ENCODE measurements at regions not wholly inside any gene's neighbourhood (a gene's known extent, or its start where the extent isn't known, plus 50 kb on each side); places are given as distances from the start of the nearest gene placed in this dataset.

DNA sequence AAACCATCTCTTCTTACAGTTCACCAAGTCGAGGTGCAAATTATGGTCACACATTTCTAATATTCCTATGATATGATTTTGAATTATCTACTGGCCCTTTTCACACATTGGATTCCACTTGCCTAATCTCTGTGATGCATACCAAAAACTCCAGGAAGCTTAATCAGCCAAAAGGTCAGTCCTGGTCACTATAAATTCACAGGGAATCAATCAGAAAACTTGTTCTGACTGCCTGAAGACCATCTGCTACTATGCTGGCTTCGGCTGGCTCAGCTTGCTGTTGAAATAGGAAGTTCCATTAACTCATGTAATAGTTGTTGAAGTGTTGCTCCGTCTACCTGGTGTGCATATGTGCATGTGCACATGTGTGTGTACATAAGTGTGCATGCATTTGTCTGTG is 142.8 kb upstream of the FLRT2 start:
- TF ChIP-seq, protein P1, sequence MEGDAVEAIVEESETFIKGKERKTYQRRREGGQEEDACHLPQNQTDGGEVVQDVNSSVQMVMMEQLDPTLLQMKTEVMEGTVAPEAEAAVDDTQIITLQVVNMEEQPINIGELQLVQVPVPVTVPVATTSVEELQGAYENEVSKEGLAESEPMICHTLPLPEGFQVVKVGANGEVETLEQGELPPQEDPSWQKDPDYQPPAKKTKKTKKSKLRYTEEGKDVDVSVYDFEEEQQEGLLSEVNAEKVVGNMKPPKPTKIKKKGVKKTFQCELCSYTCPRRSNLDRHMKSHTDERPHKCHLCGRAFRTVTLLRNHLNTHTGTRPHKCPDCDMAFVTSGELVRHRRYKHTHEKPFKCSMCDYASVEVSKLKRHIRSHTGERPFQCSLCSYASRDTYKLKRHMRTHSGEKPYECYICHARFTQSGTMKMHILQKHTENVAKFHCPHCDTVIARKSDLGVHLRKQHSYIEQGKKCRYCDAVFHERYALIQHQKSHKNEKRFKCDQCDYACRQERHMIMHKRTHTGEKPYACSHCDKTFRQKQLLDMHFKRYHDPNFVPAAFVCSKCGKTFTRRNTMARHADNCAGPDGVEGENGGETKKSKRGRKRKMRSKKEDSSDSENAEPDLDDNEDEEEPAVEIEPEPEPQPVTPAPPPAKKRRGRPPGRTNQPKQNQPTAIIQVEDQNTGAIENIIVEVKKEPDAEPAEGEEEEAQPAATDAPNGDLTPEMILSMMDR (IDR thresholded peaks at IDR 0.05): no peak
- TF ChIP-seq POLR2A (IDR thresholded peaks at IDR 0.05): no peak
- intact Hi-C loops (cut with DNase I): no loop called here
- H3K4me1 ChIP-seq: no peaks in the 10 kb centered on the region
- no peaks in the 10 kb centered on the region for H3K27me3 ChIP-seq
- no peaks in the 10 kb centered on the region for H3K9me3 ChIP-seq
- 83 to 86% methylated on average over 3 of the region's 3 CpGs for WGBS, 2 donors
- no peak overlapping the region for H3K4me3 ChIP-seq (replicated peaks in 1 of 3)
- no peaks in the 10 kb centered on the region for H3K36me3 ChIP-seq
- H3K27ac ChIP-seq: no peak overlapping the region
- no peak for DNase-seq

DNA sequence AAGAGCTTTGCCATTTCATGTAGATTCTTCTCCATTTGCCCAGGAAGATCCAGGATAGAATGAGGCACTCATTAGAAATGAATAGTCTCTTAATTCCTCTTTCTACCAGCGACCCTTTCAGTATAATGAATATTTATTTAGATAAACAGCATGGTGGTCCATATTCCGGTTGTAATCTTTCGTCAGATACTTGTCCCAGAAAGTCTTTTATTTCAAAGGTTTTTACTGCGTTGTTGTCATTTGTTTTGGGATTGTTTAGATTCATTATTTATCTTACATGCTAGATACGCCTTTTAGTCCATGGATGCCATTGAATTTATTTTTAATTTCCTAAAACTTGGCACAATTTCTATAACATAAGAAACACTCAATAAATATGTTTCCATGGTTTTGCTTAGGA is 139.7 kb upstream of the FLRT2 start:
- Histone ChIP-seq H3K4me1 (no peaks in the 10 kb centered on the region), H3K27me3 (no peaks in the 10 kb centered on the region), H3K4me3 (replicated peaks in 1 of 3) (no peak overlapping the region), H3K9me3 (no peaks in the 10 kb centered on the region), H3K36me3 (no peaks in the 10 kb centered on the region), H3K27ac (no peak overlapping the region)
- 92 to 95% methylated on average over 5 of the region's 5 CpGs for WGBS, 2 donors
- no peak for DNase-seq
- TF ChIP-seq POLR2A (IDR thresholded peaks at IDR 0.05): no peak
- TF ChIP-seq, protein P1 (IDR thresholded peaks at IDR 0.05): no peak
- intact Hi-C loops (cut with DNase I): no loop called here

DNA sequence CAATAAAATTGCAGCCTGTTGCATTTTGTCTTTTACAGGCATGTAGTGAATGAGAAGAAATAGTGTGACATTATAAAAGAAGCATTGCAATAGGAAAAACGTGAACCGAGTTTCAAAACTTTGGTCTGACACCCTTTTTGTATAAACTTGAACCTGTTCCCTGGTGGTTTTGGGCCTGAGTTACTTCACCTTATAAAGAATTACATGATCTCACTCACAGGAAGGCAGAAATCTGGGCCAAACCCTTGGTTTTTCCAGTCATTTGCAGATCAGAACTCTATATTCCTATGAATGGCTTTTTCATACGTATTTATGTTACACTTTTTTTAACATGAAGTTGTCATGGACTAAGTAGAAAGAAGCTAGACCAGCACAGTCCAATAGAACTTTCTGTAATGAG is 138.5 kb upstream of the FLRT2 start:
- H3K36me3 ChIP-seq: no peaks in the 10 kb centered on the region
- H3K9me3 ChIP-seq: no peaks in the 10 kb centered on the region
- intact Hi-C loops (cut with DNase I): no loop called here
- H3K4me1 ChIP-seq: no peaks in the 10 kb centered on the region
- TF ChIP-seq, protein P1 (IDR thresholded peaks at IDR 0.05): no peak
- TF ChIP-seq POLR2A (IDR thresholded peaks at IDR 0.05): no peak
- no peak overlapping the region for H3K4me3 ChIP-seq (replicated peaks in 1 of 3)
- H3K27me3 ChIP-seq: no peaks in the 10 kb centered on the region
- 95% methylated on average over 3 of the region's 3 CpGs for WGBS, 2 donors
- no peak overlapping the region for H3K27ac ChIP-seq
- no peak for DNase-seq

DNA sequence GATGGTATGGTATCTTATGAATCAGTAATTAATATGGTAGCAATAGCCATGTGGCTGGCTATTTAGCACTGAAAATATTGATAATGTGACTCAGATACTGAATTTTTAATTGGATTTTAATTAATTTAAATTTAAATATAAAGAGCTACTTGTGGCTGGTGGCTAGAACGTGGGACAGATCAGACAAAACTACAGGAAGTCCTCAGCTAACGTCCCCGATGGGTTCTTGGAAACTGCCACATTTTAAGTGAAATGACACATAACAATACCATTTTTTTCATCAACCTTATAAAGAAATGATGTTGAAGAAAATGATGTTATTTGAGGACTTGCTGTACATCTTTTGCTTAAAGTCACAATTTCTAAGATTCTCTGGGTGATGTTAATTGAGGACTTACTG is 138.1 kb upstream of the FLRT2 start:
- WGBS, 2 donors: 60 to 92% methylated on average over 3 of the region's 3 CpGs
- H3K9me3 ChIP-seq: no peaks in the 10 kb centered on the region

DNA sequence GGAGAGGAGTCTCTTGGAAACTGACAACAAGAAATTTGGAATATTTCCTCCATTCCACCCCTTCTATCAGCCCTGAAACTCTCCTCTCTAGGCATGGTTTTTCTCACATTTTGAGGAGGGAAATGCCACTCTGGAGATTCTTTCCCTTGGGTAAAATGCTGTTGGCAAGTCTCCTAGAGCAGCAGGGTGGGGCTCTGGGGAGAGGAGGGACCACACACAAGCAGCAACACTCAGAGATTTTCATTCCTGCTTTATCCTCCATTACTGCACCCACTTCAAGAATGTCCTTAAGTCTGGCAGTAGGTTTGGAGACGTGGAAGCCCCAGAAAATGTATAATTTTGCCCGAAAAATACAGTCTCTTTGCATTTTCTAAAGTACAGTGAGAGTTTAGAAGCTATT is 130.8 kb upstream of the FLRT2 start:
- peaks cover 12 to 14% of the 10 kb centered on the region in 2 donors for H3K4me1 ChIP-seq
- H3K27ac ChIP-seq: no peak overlapping the region
- TF ChIP-seq, protein P1 (IDR thresholded peaks at IDR 0.05): no peak
- no peak for TF ChIP-seq POLR2A (IDR thresholded peaks at IDR 0.05)
- H3K27me3 ChIP-seq: no peaks in the 10 kb centered on the region
- WGBS, 2 donors: 71 to 77% methylated on average over 2 of the region's 2 CpGs
- intact Hi-C loops (cut with DNase I): no loop called here
- no peak overlapping the region for H3K4me3 ChIP-seq (replicated peaks in 1 of 3)
- no peaks in the 10 kb centered on the region for H3K9me3 ChIP-seq
- no peaks in the 10 kb centered on the region for H3K36me3 ChIP-seq
- no peak for DNase-seq

More for the DNA sequence above, 138.1 kb upstream of the FLRT2 start:
- intact Hi-C loops (cut with DNase I): no loop called here
- no peak for TF ChIP-seq POLR2A (IDR thresholded peaks at IDR 0.05)
- TF ChIP-seq, protein P1 (IDR thresholded peaks at IDR 0.05): no peak
- H3K27ac ChIP-seq: no peak overlapping the region
- DNase-seq: no peak
- no peaks in the 10 kb centered on the region for H3K36me3 ChIP-seq
- H3K4me3 ChIP-seq (replicated peaks in 1 of 3): no peak overlapping the region
- no peaks in the 10 kb centered on the region for H3K4me1 ChIP-seq
- H3K27me3 ChIP-seq: no peaks in the 10 kb centered on the region
